ENCODE measurements at regions not wholly inside any gene's neighbourhood (a gene's known extent, or its start where the extent isn't known, plus 50 kb on each side); places are given as distances from the start of the nearest gene placed in this dataset.

DNA sequence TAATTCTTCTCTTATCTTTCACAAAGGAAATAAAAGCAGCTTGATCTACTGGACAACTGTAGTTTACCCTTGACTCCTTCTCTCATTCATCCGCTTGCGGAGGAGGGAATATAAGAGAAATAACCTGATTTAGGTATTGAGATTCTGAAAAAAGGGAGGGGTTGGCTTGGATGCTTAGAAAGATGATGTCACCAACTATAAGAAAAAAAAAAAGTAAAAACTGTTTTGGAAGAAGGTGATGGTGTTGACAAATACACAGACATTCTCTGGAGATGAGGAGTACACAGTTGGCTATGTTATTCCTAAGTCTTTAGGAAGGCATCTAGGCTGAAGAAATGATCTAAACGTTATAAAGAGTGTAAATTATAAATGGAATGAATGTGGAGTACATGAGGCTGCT lies 103.3 kb downstream of the TMEM114 start:
- no peak for TF ChIP-seq CTCF (IDR thresholded peaks at IDR 0.05; ENCODE audit: borderline replicate concordance, insufficient read depth, low read depth, low read length)
- H3K4me3 ChIP-seq (ENCODE audit: low read depth, low read length): no peak overlapping the region

DNA sequence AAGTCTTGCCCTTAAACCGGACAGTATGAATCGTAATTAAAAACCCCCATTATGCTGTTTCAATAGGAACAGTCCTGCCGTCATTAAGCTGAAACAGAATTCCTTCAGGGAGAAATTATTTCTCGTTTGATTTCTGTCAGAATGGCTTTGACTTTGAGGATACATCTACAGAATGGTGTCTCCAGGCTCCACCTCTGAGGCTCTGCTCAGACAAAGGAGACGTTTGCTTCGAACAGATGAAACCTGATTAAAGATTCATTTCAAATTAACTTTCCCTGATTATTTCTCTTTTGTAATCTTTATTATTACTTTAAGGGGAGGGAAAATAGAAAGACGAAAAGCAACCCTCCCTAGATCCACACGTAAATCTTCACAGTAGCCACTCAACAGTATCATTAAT lies 106.9 kb downstream of the TMEM114 start:
- TF ChIP-seq CTCF (IDR thresholded peaks at IDR 0.05; ENCODE audit: borderline replicate concordance, insufficient read depth, low read depth, low read length): no peak

DNA sequence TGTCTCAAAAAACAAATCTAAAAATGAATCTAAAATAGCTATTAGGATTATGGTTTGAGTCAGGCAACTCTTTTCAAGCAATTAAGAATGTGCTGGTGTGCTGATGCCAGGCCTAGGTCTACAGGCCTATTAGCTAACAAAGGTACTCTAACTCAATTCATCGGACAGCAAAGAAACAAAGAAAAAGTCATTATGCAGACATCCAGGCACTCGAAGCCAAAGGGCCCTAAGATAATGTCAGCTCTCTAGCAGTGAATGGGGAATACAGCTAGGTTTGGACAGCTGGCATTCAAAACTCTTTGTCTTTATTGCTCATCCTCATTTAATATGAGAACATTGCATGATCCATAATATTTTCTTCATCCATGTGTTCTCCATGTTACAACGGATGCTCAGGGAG lies 108.5 kb downstream of the TMEM114 start:
- no peak for TF ChIP-seq CTCF (IDR thresholded peaks at IDR 0.05; ENCODE audit: borderline replicate concordance, insufficient read depth, low read depth, low read length)
- H3K4me3 ChIP-seq (ENCODE audit: low read depth, low read length): no peak overlapping the region

More for the DNA sequence above, 106.9 kb downstream of the TMEM114 start:
- no peak overlapping the region for H3K4me3 ChIP-seq (ENCODE audit: low read depth, low read length)

- no peak overlapping the region for H3K4me3 ChIP-seq (ENCODE audit: low read depth, low read length)
- TF ChIP-seq CTCF (IDR thresholded peaks at IDR 0.05; ENCODE audit: borderline replicate concordance, insufficient read depth, low read depth, low read length): no peak
These were observed 113.5 kb downstream of the TMEM114 start for GRCh38 chr16:8476824-8477223.

DNA sequence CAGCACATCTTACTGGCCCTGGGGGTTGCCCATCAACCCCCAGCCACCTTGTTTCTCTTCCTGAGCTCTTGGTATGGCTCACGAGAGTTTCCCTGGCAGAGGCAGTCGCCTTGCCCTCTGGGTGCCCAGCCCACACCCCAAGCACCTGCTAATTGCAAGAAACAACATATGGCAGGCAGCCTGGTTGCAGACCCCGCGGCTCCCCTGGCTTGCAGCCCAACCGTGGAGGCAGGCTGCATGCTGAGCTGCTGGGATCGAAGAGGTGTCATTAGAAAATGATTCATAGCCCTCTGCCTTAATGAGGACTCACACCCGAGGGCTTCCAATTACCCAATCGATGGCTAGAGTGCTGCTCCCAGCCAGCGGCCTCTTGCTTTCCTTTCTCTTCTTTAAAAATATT lies 115.7 kb downstream of the TMEM114 start:
- TF ChIP-seq CTCF (IDR thresholded peaks at IDR 0.05; ENCODE audit: borderline replicate concordance, insufficient read depth, low read depth, low read length): no peak
- no peak overlapping the region for H3K4me3 ChIP-seq (ENCODE audit: low read depth, low read length)

DNA sequence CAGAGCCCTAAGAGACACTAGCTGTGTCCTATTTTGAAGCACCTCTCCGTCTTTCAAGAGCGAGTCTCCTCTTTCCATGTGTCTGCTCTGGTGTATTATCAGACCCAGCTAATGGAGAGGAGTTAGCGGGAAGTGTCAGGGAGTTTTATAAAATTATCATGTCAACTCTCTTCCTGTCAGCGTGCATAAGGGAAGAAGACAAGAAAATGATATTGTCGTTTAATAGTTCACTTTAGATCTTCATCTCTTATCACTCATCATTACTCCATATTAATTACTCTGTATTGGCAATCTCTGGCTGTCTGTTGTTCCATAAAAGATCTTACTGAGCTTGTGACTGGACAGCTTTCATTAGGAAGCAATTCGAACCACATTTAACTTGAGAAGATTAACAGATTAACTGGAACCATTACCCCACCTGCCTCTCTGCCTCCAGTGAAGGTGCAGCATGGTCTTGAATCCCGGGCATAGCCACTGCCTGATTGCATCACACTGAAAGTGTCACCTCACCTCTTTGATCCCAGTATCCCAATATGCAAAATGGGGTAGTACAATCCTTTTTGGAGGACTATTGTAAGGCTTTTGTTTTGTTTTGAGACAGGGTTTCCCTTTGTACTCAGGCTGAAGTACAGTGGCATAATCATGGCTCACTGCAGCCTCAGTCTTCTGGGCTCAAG lies 121.1 kb downstream of the TMEM114 start:
- H3K4me3 ChIP-seq (ENCODE audit: low read depth, low read length): no peak overlapping the region
- TF ChIP-seq CTCF (IDR thresholded peaks at IDR 0.05; ENCODE audit: borderline replicate concordance, insufficient read depth, low read depth, low read length): no peak

DNA sequence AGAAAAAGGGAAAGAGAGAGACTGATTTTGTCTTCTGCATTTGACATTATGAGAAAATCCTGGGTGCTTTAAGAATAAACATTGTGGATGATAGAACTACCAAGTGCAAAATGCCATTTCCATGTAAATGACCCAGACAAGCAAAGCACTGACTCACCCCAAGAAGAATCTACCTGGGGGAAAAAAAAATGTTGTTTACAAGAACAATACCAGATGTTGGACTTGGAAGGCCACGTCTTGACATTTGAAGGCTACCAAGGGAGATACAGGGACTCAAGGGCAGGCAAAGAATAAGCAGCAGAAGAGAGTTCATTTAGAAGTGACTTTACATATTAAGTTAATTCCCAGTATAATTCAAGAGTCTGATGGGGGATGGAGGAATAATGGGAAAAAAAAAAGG lies 125.3 kb downstream of the TMEM114 start:
- H3K4me3 ChIP-seq (ENCODE audit: low read depth, low read length): no peak overlapping the region
- no peak for TF ChIP-seq CTCF (IDR thresholded peaks at IDR 0.05; ENCODE audit: borderline replicate concordance, insufficient read depth, low read depth, low read length)
